ENCODE measurements at regions not wholly inside any gene's neighbourhood (a gene's known extent, or its start where the extent isn't known, plus 50 kb on each side); places are given as distances from the start of the nearest gene placed in this dataset.

DNA sequence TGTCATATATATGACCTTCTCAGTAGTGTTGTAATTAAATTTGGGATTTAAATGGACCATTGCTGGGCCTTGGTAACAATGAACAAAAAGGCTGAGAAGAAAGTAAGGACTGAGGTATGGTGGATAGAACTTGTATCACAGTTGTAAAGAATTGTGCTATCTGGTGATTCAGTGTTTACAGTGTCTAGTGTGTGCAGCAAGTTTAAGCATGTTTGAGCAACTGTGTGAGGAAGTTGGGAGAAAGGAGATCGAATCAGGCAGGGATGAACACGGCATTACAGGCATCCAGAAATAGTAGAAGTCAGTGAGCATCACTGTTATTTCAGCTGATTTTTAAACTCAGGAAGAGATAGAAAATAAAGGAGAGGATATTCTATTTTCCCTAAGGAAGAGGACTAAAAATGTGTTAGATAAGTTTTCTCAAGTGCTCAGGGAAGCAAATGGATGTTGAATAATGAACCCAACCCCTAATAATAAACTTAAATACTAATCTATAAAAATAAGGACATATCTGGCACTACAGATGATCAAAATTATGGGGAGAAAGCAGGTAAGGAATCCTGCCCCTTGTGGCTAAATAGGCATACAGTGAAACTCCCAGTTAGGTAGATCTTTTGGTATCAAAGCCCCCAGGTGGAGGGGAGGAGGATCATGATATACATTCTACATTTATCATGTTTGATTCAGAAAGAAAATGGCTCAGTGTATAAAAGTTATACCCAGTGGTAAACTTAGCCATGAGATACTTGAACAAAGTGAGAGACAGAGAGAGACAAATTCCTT is 361.0 kb upstream of the ANO3 start:
- no peak for DNase-seq (ENCODE audit: low read depth in 2 of 2)

DNA sequence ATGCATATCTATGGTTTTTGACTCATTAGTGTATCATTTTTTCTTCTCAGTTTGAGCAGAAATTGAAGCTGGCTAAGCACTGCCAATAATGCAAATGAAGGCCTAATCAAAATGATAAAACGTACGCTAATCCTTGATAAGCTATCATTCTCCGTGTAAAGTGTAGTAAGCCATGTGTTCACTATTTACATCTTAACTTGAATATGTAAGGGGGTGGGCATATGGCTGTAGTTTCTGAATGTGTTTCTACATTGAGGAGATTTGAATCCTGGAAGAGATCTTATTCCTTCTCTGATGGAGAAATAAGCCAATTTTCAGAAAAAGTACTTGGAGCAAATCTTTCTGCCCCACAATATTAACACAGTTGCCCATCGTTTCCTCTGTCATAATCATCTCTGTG is 351.8 kb upstream of the ANO3 start:
- no peak for DNase-seq (ENCODE audit: low read depth in 2 of 2)

DNA sequence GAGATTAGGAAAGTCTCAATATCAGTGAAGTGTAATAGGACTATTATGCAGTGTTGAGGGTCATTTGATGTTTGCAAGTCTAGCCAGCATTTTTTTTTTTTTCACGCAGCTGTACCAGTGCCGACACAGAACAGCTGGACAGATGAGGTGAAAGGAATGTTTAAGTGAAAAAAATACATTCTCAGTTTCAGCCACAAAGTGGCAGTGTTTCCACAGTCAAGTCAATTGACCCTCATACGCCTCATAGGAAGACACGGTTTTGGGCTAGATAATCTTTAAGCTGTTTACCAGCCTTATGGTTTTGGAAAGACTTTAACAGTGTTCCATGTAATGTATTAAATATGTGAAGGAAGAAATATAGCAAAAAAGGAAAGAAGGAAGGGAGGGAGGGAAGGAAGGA is 349.9 kb upstream of the ANO3 start:
- no peak for DNase-seq (ENCODE audit: low read depth in 2 of 2)

DNA sequence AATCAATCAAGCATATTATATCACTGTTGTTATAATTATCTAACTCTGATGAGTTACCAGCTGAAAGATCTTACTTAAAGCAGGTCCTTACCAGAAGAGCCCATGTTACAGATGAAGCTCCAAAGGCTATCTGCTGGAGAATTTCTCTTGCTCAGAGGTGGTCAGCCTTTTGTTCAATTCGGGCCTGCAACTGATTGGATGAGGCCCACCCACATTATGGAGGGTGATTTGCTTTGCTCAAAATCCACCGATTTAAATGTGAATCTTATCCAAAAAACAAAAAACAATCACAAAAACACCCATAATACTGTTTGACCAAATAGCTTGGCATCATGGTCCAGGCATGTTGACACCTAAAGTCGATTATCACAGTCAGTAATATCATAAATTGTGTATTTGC is 348.6 kb upstream of the ANO3 start:
- DNase-seq (ENCODE audit: low read depth in 2 of 2), result no peak

DNA sequence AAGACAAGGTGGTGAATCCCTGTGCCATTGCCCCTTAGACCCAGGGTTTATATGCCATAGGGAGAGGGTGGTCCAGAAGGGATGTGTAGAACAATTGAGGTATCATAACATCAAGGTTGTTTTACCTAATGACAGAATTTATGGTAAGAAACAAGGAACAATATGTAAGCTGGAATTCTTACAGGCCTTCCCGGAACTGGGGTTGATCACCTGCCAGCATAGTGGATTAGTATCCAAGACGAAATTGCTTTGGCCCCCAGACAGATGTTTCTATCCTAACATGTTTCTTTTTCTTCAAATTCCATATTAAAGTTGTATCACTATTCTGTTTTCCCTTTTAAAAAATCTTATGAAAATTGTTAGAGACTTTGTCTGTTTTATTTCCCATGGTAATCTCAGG is 343.8 kb upstream of the ANO3 start:
- DNase-seq (ENCODE audit: low read depth in 2 of 2), result no peak

DNA sequence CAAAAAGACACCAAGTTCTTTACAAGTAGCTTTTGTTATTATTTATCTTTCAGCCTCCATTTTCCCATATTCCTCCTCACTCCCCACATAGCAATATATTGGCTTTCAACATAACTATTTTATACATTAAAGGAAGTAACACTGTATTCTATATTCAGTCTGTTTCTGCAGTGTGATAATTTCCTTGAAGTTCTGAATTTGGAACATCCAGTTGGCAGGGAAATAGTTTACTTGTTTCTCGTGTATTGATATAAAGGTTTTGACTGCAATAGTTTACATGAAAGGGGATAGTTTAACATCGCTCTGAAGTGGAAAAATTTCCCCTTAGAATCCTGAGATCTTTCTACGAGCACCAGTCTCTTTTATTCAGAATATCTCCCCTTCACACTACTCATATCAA is 341.5 kb upstream of the ANO3 start:
- no peak for DNase-seq (ENCODE audit: low read depth in 2 of 2)

DNA sequence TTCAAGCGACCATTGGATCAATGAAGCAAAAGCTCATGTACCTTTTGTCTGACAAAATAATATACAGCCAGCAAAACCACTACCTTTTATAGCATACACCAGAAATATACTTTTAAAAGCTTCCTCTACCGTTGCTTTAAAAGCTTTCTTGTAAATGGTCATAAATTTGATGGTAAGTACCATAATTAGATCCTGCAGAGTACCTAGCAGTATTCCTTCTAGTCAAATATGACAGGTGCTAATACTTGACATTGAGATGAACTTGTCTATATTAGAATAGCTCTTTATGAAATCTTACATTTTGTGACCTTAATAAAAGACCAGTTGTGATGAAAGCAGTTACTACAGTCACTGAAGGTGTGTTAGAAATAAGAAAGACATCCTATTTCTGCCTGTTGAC is 340.5 kb upstream of the ANO3 start:
- DNase-seq (ENCODE audit: low read depth in 2 of 2), result no peak

DNA sequence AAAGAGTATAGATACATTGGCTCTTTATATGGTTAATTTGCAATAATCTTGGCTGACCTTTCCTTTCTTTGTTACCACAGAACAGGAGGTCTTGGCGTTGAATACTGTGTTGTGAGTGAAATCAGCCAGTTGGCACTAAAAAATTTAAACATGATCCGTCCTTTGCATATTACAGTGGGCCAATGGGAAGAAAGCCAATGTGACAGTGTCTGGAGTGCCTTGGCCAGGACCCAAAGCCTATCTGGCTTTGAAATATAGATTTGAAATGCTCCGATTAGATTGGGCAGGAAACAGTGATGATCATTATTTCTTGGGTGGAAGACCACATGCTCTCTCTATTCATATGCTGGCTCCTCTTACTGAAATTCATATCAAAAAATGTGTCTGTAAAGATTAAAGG is 339.6 kb upstream of the ANO3 start:
- DNase-seq (ENCODE audit: low read depth in 2 of 2), result no peak

DNA sequence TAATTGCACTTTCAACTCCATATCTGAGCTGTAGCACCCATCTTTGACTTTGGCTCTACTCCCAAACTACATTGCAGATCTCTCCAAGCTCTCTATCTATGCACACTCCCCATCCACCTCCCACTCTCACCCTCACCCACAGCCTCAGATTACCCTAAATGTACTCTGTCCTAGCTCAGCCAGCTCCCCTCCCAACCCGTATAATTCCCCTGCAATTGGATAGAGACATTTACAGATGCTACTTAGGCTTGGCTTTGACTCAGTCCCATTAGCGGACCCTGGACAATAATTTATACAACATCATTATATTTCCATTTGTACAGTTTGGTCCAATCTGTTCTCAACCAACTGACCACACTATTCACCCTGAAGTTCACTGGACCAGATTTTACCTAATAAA is 338.9 kb upstream of the ANO3 start:
- no peak for DNase-seq (ENCODE audit: low read depth in 2 of 2)

DNA sequence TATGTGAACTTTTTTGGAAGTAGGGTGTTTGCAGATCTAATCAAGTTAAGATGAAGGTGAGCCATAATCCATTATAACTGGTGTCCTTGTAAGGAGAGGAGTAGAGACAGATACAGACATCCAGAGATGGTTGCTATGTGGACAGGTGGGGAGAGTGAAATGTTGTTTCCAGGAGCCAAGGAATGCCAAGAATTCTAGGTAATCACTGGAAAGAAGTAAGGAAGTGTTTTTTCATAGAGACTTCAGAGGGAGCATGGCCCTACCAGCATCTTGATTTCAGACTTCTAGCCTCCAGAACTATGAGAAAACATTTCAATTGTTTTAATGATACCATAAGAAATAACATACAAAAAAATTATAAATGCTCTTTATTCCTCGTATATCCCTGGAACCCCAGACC is 320.5 kb upstream of the ANO3 start:
- no peak for DNase-seq (ENCODE audit: low read depth in 2 of 2)

DNA sequence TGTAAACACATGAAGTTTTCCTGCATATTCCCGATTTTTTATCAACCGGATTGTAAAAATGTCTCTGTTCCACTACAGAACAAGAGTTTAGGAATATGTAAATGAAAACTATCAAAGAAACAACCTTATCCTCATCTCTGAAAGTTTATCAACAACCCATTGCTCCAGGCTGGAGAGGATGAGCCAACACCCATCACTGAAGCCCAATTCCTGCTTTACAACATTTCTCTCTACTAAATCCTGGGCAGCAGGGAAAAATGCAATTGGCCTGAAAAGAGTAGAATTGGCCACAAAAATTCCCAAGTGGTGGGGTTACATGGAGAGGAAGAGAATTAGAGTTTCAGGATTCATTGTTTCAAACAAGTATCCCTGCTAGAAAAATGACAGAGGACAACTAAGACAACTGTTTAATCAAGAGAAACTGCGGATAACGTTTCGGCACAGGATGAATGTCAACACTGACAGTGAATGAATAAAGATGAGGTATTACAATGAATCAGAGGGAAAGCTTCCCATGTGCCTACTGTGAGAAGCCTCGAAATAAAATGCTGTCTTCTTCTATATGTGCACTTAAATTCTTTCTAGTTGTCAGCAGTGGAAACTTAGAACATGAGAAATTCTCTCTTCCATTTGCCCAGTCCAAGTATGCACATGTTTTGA is 317.3 kb upstream of the ANO3 start:
- no peak for DNase-seq (ENCODE audit: low read depth in 2 of 2)

DNA sequence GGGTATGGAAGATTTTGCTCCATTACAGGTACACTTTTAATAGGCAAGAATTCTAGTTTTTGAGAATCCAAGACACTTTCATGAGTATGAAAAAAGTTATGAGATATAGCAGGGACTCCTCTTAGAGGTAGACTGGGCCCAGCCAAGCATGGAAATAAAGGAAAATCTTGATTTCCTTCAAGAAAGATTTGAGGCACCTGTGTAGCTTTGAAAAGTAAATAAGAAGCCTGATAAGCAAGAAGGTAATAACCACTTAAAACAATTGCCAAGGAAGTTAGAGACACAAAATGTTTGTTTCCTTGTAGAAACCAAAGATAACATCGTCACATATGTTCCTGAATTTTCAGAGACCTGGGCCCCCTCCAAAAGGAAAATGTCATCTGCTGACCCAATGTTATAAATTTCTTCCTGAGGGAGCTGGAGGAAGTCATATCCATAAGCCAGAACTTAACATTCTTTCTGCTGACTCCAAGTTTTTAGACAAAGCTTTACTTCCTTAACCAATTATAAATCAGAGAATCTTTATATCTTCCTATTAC is 314.5 kb upstream of the ANO3 start:
- DNase-seq (ENCODE audit: low read depth in 2 of 2), result no peak

DNA sequence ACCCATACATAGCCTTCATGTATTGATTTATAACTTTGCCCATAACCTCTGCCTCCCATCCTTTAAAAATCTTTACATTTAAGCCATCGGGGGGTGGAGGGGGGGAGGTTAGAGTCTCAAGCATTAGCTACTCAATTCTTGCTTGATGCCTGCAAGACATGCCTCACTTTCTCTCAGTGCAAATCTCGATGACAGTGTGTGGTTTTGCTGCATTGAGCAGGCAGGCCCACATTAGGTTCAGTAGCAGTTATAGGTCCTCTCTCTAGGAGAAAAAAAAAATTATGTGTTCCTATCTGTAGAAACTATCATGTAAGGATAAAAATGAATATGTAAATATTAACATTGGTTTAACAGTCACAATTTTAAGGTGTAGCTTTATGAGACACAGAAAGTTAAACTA is 314.0 kb upstream of the ANO3 start:
- DNase-seq (ENCODE audit: low read depth in 2 of 2), result no peak

DNA sequence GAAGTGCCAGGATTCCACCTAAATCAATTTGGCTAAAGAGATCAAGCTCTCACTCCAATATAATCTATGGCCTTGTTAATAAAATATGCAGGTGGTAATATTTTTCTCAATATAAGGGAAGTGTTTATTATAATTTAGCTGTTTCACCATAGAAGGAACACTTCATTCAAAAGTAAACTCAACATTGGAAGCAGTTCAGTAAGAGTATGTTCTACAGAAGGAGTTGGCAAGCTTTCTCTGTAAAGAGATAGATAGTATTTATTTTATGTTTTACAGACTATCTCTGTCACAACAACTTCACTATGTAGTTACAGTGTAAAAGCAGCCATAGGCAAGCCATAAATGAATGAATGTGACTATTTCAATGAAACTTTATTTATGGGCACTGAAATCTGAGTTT is 313.6 kb upstream of the ANO3 start:
- no peak for DNase-seq (ENCODE audit: low read depth in 2 of 2)

DNA sequence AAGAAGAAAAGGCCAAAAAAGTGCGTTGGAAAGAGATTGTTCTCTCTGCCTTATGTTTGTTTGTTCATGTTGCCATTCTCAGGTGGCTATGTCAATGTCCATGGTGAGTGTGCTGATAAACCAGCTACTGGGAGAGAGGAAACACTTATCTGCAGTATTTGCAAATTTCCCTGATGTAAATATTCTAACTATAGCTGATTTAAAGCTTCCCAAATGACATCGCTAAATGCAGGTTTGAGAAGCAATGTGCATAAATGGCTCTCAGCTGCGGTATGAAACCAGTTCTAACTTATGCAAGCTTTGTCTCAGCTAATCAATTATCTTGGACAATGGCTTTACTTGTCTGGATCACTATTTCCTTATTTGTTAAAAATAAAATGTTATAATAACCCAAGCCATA is 312.5 kb upstream of the ANO3 start:
- DNase-seq (ENCODE audit: low read depth in 2 of 2), result no peak

DNA sequence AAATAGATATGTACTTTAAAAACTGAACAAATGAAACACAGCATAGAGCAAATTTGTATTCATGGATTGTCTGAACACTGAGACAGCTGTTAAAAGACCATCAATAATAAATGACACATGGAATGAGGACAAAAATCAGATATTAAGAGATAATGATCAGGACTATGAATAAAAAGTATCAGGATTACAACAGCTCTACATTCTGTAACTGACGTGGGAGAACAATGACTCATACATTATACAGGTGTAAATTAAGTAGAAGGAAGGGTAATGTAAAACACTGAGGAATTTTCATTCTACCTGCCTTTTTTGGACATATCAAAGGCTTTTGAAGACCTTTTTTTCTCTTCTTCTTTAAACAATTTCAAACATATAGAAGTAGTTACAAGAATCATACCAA is 310.9 kb upstream of the ANO3 start:
- DNase-seq (ENCODE audit: low read depth in 2 of 2), result no peak

DNA sequence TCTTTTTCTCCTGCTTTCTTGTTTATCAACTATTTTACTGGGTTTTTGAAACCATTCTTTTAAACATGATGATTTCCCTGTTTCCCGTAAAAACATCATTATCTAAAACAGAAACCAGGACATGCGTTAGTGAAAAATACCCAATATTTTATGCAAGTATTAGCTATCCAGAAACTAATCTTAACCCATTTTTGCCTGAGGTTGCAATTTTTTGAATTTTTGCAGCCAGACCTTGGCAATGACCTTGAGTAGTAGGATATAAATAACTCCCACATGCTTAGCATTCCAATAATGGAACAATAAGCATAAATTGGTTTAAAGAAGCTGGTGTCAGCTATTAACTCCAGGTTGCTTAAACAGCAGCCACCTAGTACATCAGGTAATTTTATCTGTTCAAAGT is 308.9 kb upstream of the ANO3 start:
- no peak for DNase-seq (ENCODE audit: low read depth in 2 of 2)

DNA sequence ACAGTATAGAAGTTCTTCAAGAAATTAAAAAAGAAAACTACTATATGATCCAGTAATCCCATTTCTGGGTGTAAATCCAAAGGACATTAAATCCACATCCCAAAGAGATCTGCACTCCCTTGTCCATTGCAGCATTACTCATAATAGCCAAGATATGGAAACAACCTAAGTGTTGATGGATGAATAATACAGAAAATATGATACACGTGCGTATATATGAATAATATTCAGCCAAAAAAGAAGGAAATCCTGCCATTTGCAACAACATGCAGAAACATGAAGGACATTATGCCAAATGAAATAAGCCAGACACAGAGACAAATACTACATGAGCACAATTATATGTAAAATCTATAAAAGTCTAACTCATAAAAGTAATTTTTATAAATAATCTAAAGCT is 306.3 kb upstream of the ANO3 start:
- no peak for DNase-seq (ENCODE audit: low read depth in 2 of 2)

DNA sequence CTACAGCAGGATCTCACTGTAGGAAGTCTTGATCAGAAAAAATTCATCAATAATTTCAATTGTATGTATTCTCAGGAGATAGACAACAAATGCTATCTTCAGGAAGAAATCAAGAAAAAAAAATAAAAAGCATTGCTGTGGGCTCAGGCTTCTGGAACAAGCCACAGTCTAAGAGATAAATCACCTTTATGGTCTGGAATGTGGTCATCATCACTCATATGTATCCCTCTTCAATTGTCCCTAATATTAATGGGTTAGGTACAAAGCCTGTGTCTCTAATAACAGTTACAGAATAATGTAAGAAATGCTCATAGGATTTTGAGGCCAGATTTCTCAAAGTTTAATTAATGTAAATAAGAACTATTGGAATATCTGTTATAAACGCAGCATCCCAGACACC is 305.9 kb upstream of the ANO3 start:
- DNase-seq (ENCODE audit: low read depth in 2 of 2), result no peak

DNA sequence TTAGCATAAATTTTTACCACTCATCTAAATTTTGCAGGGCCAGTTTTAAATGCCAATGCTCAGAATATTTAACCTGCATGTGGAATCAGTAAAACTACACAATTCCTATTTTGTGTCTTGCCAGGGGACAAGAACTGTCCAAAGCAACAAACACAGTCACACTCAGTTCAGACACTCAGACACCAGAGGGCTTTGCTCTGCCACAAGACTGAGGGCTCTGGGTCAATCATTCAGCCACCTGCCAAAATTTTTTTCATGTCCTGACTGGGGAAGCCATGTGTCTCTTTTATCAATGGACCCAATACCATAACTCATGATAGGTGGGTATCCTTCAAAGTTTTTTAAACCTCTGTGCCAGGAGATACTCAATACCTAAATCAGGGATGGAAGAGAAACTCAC is 304.0 kb upstream of the ANO3 start:
- DNase-seq (ENCODE audit: low read depth in 2 of 2), result no peak

DNA sequence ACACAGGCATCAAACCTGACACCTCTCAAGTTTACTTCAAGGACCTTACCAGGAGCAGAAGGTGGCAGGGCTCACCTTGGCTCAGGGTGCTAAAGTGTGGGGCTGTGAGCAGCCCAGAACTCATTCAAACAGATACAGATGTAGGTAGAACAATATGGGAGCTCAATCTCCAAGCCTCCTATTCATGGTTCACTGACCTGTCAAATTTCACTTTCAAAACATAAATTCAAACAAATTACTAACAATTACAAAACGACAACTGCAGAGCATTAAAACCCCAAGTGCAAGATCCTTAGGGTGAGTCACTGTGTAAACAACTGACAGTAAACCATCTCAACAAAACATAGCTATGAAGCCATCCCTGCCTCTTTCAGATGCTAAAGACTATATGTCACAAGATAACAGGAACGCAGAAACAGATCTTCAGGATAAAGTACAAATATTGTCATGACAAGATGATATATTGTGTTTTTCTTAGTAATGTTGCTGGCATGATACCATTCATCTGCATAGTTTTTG is 303.5 kb upstream of the ANO3 start:
- no peak for DNase-seq (ENCODE audit: low read depth in 2 of 2)

DNA sequence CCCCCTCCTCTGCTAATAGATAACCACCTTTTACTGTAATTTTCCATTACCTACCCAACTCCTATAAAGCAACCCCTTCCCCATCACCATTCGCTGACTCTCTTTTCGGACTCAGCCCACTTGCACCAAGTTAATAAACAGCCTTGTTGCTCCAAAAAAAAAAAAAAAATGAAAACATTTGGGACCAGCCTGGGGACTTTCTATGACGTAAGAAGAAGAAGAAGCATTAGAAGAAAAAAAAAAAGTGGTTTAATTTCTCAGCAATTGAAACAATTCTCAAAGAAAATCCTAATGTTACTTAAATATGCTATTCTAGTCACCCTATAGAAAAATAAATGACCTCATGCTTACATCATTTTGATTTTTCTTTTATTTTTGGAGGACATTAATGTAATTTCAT is 301.5 kb upstream of the ANO3 start:
- no peak for DNase-seq (ENCODE audit: low read depth in 2 of 2)

DNA sequence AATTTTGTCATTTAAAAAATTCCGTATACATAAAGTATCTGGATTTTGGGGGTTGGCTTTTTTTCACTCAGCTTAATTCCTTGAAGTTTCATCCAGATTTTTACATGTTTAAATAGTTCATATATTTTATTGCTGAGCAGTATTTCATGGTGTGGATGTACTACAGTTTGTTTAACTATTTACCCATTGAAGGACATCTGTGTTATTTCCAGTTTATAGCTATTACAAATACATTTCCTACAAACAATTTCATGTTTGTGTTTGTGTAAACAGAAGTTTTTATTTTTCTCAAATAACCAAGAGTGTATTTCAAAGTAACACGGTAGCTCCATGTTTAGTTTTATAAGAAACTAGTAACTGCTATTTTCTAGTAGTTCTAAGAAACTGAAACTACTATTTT is 299.7 kb upstream of the ANO3 start:
- DNase-seq (ENCODE audit: low read depth in 2 of 2), result no peak
